ENCODE measurements at regions not wholly inside any gene's neighbourhood (a gene's known extent, or its start where the extent isn't known, plus 50 kb on each side); places are given as distances from the start of the nearest gene placed in this dataset.
"Not testable (repeated sequence)": the region's sequence is repeated elsewhere in the genome, so short reads cannot be mapped to it uniquely, and the experiment has no call there.

DNA sequence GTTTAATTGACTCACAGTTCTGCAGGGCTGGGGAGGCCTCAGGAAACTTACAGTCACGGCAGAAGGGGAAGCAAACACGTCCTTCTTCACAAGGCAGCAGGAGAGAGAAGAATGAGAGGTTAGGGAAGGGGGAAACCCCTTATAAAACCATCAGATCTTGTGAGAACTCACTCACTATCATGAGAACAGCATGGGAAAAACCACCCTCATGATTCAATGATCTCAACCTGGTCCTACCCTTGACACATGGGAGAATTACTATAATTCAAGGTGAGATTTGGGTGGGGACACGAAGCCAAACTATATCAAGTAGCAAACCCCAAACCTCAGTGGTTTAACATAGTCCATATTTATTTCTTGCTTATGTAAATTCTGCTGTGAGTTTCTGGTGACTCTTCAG, 252.0 kb upstream of the USP25 start:
- TF ChIP-seq, protein P1, sequence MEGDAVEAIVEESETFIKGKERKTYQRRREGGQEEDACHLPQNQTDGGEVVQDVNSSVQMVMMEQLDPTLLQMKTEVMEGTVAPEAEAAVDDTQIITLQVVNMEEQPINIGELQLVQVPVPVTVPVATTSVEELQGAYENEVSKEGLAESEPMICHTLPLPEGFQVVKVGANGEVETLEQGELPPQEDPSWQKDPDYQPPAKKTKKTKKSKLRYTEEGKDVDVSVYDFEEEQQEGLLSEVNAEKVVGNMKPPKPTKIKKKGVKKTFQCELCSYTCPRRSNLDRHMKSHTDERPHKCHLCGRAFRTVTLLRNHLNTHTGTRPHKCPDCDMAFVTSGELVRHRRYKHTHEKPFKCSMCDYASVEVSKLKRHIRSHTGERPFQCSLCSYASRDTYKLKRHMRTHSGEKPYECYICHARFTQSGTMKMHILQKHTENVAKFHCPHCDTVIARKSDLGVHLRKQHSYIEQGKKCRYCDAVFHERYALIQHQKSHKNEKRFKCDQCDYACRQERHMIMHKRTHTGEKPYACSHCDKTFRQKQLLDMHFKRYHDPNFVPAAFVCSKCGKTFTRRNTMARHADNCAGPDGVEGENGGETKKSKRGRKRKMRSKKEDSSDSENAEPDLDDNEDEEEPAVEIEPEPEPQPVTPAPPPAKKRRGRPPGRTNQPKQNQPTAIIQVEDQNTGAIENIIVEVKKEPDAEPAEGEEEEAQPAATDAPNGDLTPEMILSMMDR (IDR thresholded peaks at IDR 0.05): not testable (repeated sequence)
- not testable (repeated sequence) for TF ChIP-seq POLR2AphosphoS5 (IDR thresholded peaks at IDR 0.05; ENCODE audit: low read depth, low read length)

All from Panc1 (cell line).